ENCODE measurements at regions not wholly inside any gene's neighbourhood (a gene's known extent, or its start where the extent isn't known, plus 50 kb on each side); places are given as distances from the start of the nearest gene placed in this dataset. TPM values are rescaled to one million over a fixed set of nuclear protein-coding genes. Genes with fewer than 3 reads are reported as not detected.

DNA sequence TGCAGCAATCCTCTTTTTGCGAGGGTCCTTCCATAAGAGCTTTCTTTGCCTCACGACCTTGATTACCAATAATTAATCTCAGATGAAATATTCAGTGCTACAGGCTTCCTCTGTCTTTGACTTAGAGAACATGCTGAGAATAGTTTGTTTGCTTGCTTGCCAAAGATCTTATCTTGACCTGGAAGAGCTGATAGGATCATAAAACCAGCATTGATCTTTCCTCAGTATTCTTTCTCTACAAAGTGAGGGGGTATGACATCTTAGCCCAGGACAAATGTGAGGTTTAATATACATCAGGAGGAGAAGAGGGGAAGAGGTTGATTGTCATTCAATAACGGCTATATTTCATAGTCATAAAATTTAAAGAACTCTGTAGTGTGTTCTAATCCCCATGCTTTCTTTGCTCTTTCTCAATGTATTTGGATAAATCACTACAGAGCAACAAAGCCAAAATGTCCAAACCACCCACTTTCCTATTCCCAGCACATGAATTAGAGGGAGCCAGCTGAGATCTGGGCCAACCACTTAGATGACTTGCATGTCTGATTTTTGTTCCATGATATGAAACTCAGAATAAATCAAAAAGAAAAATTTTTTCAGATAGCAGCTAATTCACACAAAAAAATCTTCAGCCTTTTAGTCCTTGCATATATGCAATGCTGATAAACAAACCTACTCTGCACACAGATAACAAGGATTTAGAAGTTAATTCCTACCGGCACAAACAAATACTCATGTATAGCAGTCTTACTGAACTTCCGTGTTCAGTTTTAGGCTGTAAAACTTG, 50.5 kb upstream of the IPO9 start:
- ChIA-PET POLR2A (ENCODE audit: low non-redundant PET) (no interaction called here), CTCF (no interaction called here)
- no peak overlapping the region for H3K27ac ChIP-seq (ENCODE audit: low read depth, low read length, poor library complexity, severe bottlenecking)
- no peak for DNase-seq (ENCODE audit: low spot score)
- H3K9me3 ChIP-seq (ENCODE audit: low read depth, low read length, poor library complexity, severe bottlenecking) = no peaks in the 10 kb centered on the region
- peaks cover 9% of the 10 kb centered on the region for H3K36me3 ChIP-seq (ENCODE audit: insufficient read depth, low read length, poor library complexity, severe bottlenecking)
- intact Hi-C loops (cut with micrococcal nuclease; ENCODE audit: unreplicated experiment) = no loop called here
- TF ChIP-seq, protein P1, sequence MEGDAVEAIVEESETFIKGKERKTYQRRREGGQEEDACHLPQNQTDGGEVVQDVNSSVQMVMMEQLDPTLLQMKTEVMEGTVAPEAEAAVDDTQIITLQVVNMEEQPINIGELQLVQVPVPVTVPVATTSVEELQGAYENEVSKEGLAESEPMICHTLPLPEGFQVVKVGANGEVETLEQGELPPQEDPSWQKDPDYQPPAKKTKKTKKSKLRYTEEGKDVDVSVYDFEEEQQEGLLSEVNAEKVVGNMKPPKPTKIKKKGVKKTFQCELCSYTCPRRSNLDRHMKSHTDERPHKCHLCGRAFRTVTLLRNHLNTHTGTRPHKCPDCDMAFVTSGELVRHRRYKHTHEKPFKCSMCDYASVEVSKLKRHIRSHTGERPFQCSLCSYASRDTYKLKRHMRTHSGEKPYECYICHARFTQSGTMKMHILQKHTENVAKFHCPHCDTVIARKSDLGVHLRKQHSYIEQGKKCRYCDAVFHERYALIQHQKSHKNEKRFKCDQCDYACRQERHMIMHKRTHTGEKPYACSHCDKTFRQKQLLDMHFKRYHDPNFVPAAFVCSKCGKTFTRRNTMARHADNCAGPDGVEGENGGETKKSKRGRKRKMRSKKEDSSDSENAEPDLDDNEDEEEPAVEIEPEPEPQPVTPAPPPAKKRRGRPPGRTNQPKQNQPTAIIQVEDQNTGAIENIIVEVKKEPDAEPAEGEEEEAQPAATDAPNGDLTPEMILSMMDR (conservative IDR thresholded peaks at IDR 0.05; ENCODE audit: low read depth, low read length) = no peak
- BruUV-seq (replicated peaks) = no TSS peak
- no peaks in the 10 kb centered on the region for H3K27me3 ChIP-seq (replicated peaks; ENCODE audit: insufficient read depth, low read depth, low read length, poor library complexity)
- peaks cover 50% of the 10 kb centered on the region for H3K4me1 ChIP-seq (ENCODE audit: insufficient read depth, low read length, poor library complexity, severe bottlenecking)
- H3K4me3 ChIP-seq (ENCODE audit: low read depth, low read length, poor library complexity, severe bottlenecking) = no peak overlapping the region

Small RNA genes in the stretch of these regions (microRNA-seq; reads per million reads assigned to microRNA genes)
- not detected for gene MIR5191
